T-helper 2 cell treated with Interferon-gamma antibody and Interleukin-4, amounts not matched to agents 5 μg/mL and 100 μg/mL, for 36 hours (primary cell): ENCODE measurements at regions not wholly inside any gene's neighbourhood (a gene's known extent, or its start where the extent isn't known, plus 50 kb on each side); places are given as distances from the start of the nearest gene placed in this dataset.
"Not testable (repeated sequence)": the region's sequence is repeated elsewhere in the genome, so short reads cannot be mapped to it uniquely, and the experiment has no call there.

Experiments used
- DNase-seq: peaks from one replicate; pipeline ENCODE4 v3.0.0; 2021; ENCODE audit warnings: low spot score
- H3K27ac Mint-ChIP-seq: one replicate; pipeline ENCODE4 v1.8.0; 2021; ENCODE audit warnings: mild to moderate bottlenecking, mixed read lengths
- H3K27me3 Mint-ChIP-seq: one replicate; pipeline ENCODE4 v1.8.0; 2021; ENCODE audit warnings: low read depth, mixed read lengths
- H3K36me3 Mint-ChIP-seq: one replicate; pipeline ENCODE4 v1.8.0; 2021; ENCODE audit warnings: low read depth, mixed read lengths
- H3K4me1 Mint-ChIP-seq: one replicate; pipeline ENCODE4 v1.8.0; 2021; ENCODE audit warnings: low read depth, mixed read lengths
- H3K4me3 Mint-ChIP-seq: one replicate; pipeline ENCODE4 v1.8.0; 2022; ENCODE audit warnings: mild to moderate bottlenecking, moderate library complexity, mixed read lengths
- H3K9me3 Mint-ChIP-seq: one replicate; pipeline ENCODE4 v1.8.0; 2021; ENCODE audit warnings: mixed read lengths

DNA sequence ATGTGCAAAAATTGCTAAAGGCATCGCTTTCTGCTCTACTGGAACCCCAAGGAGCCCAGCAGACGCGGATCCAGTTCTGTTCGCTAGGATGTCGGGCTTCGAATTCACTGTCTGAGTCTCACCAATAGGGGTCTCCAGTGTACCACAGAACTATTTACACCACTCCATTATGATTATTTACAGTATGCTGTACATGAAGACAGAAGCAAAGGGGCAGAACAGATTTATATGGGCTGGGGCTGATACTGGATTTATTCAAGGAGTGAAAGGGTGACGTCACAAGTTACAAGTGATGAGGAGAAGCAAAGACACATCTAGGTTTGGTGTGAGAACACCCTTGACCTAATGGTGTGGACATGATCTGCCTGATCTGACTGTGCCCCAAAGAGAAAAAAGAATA is 185.3 kb upstream of the ATP5MC3 start:
- Mint-ChIP-seq H3K4me1 (no peaks in the 10 kb centered on the region), H3K27ac (no peak overlapping the region), H3K27me3 (peaks cover 20% of the 10 kb centered on the region), H3K4me3 (no peak overlapping the region), H3K9me3 (no peaks in the 10 kb centered on the region), H3K36me3 (no peaks in the 10 kb centered on the region)
- no peak for DNase-seq

DNA sequence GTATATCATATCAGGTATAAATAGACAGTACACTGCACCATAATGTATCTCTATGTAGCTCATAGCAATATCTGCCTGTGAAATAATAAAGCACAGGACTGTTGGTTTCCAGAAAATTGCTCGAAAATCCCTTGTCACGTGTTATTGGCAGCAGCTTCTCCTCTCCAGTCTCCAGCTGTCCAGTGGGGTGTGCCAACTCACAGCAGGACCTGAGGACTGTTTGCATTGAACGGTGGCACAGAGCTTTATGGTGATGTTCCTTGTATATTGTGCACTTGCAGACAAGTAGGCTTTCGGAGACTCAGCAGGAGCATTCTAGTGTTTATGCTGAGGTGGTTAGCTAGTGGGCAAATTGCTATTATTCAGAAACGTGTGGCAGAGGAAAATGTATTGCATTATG is 182.2 kb upstream of the ATP5MC3 start:
- DNase-seq: no peak
- no peaks in the 10 kb centered on the region for H3K36me3 Mint-ChIP-seq
- H3K27me3 Mint-ChIP-seq: peaks cover 22% of the 10 kb centered on the region
- no peak overlapping the region for H3K27ac Mint-ChIP-seq
- H3K9me3 Mint-ChIP-seq: no peaks in the 10 kb centered on the region
- no peak overlapping the region for H3K4me3 Mint-ChIP-seq
- no peaks in the 10 kb centered on the region for H3K4me1 Mint-ChIP-seq

DNA sequence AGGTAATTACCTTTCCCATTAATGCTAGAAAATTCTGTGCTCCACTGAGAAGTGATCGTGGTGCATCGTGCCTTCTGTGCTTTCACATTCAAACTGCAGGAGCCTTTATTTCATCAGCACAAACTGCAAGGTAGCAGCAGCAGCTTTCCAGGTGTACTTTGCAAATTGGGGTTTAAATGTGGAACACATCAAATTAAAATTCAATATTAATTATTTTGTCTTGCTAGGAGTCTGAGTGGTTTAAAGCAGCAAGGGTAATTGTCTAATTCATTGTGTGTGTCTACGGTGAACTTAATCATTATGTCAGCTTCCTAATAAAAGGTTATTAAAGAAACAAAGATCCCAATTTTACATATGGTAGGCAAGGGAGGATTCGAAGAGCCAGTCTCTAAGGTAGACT is 180.8 kb upstream of the ATP5MC3 start:
- H3K9me3 Mint-ChIP-seq: no peaks in the 10 kb centered on the region
- H3K27ac Mint-ChIP-seq: no peak overlapping the region
- H3K36me3 Mint-ChIP-seq: no peaks in the 10 kb centered on the region
- no peaks in the 10 kb centered on the region for H3K4me1 Mint-ChIP-seq
- H3K27me3 Mint-ChIP-seq: peaks cover 25% of the 10 kb centered on the region
- H3K4me3 Mint-ChIP-seq: no peak overlapping the region
- DNase-seq: no peak

DNA sequence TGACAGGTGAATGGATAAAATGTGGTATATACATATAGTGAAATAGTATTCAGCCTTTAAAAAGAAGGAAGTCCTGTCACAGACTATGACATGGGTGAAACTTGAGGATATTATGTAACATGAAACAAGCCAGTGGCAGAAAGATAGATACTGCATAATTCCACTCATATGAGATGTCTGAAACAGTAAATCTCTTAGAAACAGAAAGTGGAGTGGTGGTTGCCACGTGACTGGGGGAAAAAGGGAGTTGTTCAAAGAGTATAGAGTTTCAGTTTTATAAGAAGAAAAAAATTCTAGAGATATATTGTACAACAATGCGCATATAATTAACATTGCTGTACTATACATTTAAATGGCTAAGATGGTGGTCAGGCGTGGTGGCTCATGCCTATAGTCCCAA is 178.2 kb upstream of the ATP5MC3 start:
- Mint-ChIP-seq H3K4me1 (no peaks in the 10 kb centered on the region), H3K36me3 (no peaks in the 10 kb centered on the region), H3K4me3 (no peak overlapping the region), H3K27me3 (peaks cover 19% of the 10 kb centered on the region), H3K9me3 (no peaks in the 10 kb centered on the region), H3K27ac (no peak overlapping the region)
- no peak for DNase-seq

DNA sequence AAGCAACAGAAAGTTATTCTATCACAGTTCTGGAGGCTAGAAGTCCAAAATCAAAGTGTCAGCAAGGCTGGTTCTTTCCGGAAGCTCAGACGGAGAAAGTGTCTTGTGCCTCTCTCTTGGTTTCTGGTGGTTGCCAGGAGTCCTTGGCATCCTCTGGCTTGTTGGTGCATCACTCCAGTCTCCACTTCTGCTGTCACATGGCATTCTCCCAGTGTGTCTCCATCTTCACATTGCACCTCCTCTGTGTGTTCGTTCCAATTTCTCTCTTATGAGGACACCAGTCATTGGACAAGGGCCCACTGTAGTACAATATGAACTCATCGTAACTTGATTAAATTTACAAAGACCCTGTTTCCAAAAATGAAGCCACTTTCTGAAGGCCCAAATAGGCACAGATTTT is 175.4 kb upstream of the ATP5MC3 start:
- H3K4me3 Mint-ChIP-seq: no peak overlapping the region
- no peak overlapping the region for H3K27ac Mint-ChIP-seq
- no peaks in the 10 kb centered on the region for H3K4me1 Mint-ChIP-seq
- H3K36me3 Mint-ChIP-seq: no peaks in the 10 kb centered on the region
- H3K27me3 Mint-ChIP-seq: peaks cover 17% of the 10 kb centered on the region
- H3K9me3 Mint-ChIP-seq: no peaks in the 10 kb centered on the region
- no peak for DNase-seq

DNA sequence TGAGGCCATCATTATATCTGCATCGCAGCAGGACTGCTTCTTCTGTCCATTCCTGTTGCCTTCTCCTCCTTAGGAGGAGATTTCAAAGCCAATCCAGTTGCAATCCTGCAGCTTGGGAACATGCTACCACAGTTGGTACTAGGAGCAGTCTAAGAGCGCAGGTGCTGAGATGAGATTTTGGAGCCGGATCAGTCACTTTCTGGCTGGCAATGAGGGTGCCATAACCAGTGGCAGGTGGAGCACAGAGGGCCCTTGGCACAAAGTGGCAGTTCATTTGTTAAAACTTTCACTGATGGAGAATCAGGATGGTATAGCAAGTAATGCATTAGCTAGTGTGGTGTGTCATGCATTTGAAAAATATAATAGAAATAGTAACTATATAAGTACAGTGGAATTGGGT is 173.7 kb upstream of the ATP5MC3 start:
- Mint-ChIP-seq H3K27ac (no peak overlapping the region), H3K4me1 (no peaks in the 10 kb centered on the region), H3K36me3 (no peaks in the 10 kb centered on the region), H3K4me3 (no peak overlapping the region), H3K9me3 (no peaks in the 10 kb centered on the region), H3K27me3 (peaks cover 17% of the 10 kb centered on the region)
- DNase-seq: no peak

DNA sequence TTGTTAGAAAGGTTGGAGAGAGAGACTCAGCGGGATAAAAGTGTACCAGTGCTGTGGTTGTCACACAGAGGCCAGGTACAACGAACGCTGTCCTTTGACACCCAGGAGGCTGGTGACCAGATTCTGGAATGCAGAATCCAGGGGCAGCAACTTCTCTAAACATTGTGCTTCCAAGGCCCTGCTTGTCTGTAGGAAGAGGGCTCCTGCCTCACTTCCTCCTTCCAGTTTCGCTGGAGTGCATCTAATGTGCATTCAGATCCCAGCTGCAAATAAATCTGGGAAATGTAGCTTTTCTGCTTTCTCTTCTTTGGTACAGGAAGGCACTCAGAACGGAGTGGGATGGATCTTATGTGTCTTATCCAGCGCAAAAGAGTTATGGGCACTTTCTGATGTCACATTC is 171.8 kb upstream of the ATP5MC3 start:
- Mint-ChIP-seq H3K4me1 (no peaks in the 10 kb centered on the region), H3K27ac (no peak overlapping the region), H3K9me3 (no peaks in the 10 kb centered on the region), H3K4me3 (no peak overlapping the region), H3K27me3 (peaks cover 12% of the 10 kb centered on the region), H3K36me3 (no peaks in the 10 kb centered on the region)
- DNase-seq: no peak

DNA sequence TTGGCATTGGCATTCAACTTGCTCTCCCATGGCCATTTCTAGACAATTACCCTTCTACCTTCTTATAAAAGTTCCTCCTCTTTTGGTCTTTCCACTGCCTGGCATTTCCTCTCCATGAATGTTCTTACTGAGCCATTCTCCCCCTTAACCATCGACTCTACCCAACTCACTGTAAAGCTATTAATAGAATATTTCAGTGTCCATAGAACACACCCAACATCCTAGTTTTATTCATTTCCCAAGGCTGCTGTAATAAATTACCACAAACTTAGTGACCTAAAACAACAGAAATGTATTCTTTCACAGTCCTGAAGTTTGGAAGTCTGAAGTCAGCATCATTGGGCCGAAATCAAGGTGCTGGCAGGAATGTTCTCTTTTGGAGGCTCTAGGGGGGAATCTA is 170.0 kb upstream of the ATP5MC3 start:
- DNase-seq: no peak
- Mint-ChIP-seq H3K36me3 (no peaks in the 10 kb centered on the region), H3K27ac (no peak overlapping the region), H3K9me3 (no peaks in the 10 kb centered on the region), H3K4me1 (no peaks in the 10 kb centered on the region), H3K4me3 (no peak overlapping the region), H3K27me3 (peaks cover 10% of the 10 kb centered on the region)

DNA sequence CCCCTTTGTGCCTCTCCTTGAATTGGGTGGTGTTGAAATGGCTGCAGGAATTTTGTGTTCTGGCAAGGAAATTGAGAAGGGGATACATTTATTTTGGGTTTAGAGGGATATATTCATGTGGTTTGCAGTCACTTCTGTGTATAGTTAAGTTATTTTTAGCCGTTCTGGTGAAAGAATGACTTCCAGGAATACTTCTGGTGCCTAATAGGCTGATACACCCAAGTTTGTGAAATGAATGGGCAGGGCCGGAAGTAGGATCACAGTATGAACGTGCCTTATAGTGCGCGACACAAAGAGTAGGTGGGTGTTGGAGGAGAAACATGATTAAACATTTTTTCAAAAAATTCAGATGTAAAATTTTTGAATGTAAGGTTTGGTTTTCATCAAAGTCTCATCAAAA is 168.6 kb upstream of the ATP5MC3 start:
- Mint-ChIP-seq H3K27ac (no peak overlapping the region), H3K27me3 (peaks cover 10% of the 10 kb centered on the region), H3K36me3 (no peaks in the 10 kb centered on the region), H3K4me1 (no peaks in the 10 kb centered on the region), H3K4me3 (no peak overlapping the region), H3K9me3 (no peaks in the 10 kb centered on the region)
- no peak for DNase-seq

DNA sequence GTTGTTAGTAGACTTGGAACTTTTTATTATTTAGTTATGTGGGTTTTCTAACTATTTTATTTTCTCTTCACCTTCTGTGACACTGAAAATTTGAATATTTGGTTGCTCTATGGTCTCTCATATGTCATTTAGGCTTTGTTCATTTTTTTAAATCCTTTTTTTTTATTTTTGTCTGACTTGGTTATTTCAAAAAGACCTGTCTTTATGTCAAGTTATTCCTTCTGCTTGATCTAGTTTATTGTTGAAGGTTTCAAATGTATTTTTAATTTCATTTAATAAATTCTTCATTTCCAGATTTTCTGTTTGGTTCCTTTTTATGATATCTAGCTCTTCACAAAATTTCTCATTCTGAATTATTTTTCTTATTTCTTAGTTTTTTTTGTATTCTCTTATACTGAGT is 160.6 kb upstream of the ATP5MC3 start:
- H3K27me3 Mint-ChIP-seq: peaks cover 5% of the 10 kb centered on the region

DNA sequence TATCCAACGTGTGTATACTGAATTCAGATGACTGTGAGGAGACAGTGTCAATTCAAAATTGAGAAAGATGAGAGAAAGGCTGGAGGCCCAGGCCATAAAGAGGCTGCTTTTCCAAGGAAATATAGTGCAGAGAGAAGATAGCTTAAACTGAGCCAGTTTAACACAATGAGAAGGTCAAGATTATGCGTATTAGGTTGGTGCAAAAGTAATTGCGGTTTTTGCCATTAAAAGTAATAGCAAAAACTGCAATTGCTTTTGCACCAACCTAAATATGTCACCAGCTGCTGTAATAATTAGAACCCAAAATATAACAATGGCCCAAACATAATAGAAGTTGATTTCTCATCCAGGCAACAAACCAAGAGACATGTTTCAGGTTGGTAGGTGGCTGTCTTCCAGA is 148.7 kb upstream of the ATP5MC3 start:
- peaks cover 17% of the 10 kb centered on the region for H3K9me3 Mint-ChIP-seq
- DNase-seq: no peak
- no peaks in the 10 kb centered on the region for H3K4me1 Mint-ChIP-seq
- H3K27me3 Mint-ChIP-seq: peaks cover 2% of the 10 kb centered on the region
- no peak overlapping the region for H3K4me3 Mint-ChIP-seq
- no peaks in the 10 kb centered on the region for H3K36me3 Mint-ChIP-seq
- no peak overlapping the region for H3K27ac Mint-ChIP-seq

More for the DNA sequence above, 160.6 kb upstream of the ATP5MC3 start:
- Mint-ChIP-seq H3K36me3 (no peaks in the 10 kb centered on the region), H3K9me3 (peaks cover 28% of the 10 kb centered on the region), H3K27ac (no peak overlapping the region), H3K4me3 (no peak overlapping the region), H3K4me1 (no peaks in the 10 kb centered on the region)
- DNase-seq: no peak

DNA sequence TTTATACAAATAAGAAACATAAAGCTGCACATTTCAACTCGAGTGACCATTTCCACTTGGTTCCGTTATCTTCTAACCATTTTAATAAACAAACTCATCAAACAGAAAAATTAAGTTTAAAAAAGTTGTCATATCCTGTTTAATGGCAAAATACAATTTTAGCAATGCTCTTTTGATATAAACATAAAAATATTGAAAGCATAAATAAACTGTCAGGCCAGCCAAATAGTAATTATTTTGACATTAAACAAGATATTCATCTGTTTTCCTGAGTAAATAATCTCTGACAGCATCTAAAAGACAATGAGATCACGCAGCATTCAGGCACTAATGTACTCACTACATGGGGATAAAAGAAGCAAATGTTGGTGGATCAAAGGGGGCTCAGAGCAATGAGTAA is 145.3 kb upstream of the ATP5MC3 start:
- no peaks in the 10 kb centered on the region for H3K36me3 Mint-ChIP-seq
- peaks cover 26% of the 10 kb centered on the region for H3K9me3 Mint-ChIP-seq
- DNase-seq: no peak
- no peaks in the 10 kb centered on the region for H3K4me1 Mint-ChIP-seq
- H3K27ac Mint-ChIP-seq: no peak overlapping the region
- H3K4me3 Mint-ChIP-seq: no peak overlapping the region
- H3K27me3 Mint-ChIP-seq: no peaks in the 10 kb centered on the region

DNA sequence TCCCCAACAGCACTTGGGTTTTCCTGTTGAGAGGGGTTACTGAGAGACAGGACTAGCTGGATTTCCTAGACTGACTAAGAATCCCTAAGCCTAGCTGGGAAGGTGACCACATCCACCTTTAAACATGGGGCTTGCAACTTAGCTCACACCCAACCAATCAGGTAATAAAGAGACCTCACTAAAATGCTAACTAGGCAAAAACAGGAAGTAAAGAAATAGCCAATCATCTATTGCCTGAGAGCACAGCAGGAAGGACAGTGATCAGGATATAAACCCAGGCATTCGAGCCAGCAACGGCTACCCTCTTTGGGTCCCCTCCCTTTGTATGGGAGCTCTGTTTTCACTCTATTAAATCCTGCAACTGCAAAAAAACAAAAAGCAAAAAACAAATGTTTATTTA is 144.7 kb upstream of the ATP5MC3 start:
- not testable (repeated sequence) for H3K27ac Mint-ChIP-seq

DNA sequence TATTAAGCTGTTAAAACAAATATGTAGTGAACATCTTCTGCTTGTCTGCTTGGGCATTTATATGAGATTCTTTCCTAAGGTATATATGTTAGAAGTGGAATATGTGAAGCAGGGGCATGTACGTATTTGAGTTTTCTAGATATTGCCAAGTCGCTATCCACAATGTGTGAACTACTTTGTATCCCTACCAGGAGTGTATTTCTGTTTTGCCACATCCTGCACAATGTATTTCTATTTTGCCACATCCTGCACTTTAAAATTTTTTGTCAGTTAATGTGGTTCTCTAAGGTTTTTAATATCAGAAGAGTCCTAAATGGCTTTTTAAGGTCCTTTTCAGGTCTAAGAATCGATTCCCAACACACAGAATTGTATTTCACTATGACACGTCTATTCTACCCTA is 141.7 kb upstream of the ATP5MC3 start:
- no peaks in the 10 kb centered on the region for H3K4me1 Mint-ChIP-seq
- H3K4me3 Mint-ChIP-seq: no peak overlapping the region
- no peaks in the 10 kb centered on the region for H3K27me3 Mint-ChIP-seq
- no peaks in the 10 kb centered on the region for H3K36me3 Mint-ChIP-seq
- DNase-seq: no peak
- no peak overlapping the region for H3K27ac Mint-ChIP-seq
- H3K9me3 Mint-ChIP-seq: peaks cover 26% of the 10 kb centered on the region

More for the DNA sequence above, 144.7 kb upstream of the ATP5MC3 start:
- not testable (repeated sequence) for H3K27me3 Mint-ChIP-seq, H3K36me3 Mint-ChIP-seq, DNase-seq, H3K4me1 Mint-ChIP-seq, H3K4me3 Mint-ChIP-seq
- peaks cover 26% of the 10 kb centered on the region for H3K9me3 Mint-ChIP-seq

DNA sequence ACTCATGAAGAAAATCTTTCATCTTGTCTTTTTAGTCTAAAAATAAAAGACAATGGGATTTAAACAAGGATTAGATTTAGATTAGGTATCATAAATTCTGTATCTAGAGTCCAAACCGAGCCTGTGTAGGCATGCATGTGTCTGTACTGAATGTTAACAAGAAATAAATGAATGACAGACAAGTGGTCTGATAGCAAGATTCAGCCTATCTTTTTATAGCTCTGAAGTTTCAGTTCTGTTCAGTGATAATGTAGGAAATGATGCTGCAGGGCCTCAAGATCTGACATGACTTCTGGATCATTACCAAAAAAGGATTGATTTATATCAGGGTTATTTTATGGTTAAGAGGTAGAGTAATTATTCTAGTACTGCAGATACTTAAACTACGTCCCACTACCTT is 137.0 kb upstream of the ATP5MC3 start:
- Mint-ChIP-seq H3K4me3 (no peak overlapping the region), H3K9me3 (no peaks in the 10 kb centered on the region), H3K36me3 (no peaks in the 10 kb centered on the region), H3K4me1 (no peaks in the 10 kb centered on the region), H3K27me3 (peaks cover 5% of the 10 kb centered on the region), H3K27ac (no peak overlapping the region)
- no peak for DNase-seq
